ENCODE measurements at regions not wholly inside any gene's neighbourhood (a gene's known extent, or its start where the extent isn't known, plus 50 kb on each side); places are given as distances from the start of the nearest gene placed in this dataset.

DNA sequence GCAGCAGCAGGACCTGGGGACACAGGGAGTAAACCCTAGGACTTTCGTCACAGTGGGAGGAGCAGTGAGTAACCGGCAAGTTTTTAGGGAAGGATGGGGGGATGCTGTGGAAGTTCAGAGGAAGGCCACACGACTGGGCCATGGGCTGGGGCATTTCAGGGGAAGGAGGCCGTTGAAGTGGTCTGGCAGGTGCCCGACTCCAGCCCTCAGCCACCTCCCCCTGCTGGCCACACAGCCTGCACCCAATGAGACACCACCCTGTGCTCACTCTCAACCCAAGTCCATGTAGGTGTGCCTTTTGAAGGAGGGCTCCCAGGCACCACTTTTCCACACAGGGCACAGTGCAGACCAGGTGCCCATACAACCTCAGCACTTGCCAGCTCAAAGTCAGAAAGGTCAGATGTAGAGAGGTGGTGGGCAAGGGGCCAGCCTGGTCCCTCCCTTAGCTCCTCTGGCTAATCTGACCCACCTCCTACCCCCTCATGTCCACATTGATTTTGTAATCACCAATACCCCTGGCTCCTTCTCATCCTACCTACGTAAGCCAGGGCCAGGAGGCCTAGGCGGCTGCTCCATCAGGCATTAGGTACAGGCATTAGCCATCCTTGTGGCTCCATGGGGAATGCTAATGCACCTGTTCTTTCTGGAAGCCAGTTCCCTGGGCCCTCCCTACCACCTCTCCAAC, 211.2 kb downstream of the SMAD2 start:
- TF ChIP-seq, protein P1, sequence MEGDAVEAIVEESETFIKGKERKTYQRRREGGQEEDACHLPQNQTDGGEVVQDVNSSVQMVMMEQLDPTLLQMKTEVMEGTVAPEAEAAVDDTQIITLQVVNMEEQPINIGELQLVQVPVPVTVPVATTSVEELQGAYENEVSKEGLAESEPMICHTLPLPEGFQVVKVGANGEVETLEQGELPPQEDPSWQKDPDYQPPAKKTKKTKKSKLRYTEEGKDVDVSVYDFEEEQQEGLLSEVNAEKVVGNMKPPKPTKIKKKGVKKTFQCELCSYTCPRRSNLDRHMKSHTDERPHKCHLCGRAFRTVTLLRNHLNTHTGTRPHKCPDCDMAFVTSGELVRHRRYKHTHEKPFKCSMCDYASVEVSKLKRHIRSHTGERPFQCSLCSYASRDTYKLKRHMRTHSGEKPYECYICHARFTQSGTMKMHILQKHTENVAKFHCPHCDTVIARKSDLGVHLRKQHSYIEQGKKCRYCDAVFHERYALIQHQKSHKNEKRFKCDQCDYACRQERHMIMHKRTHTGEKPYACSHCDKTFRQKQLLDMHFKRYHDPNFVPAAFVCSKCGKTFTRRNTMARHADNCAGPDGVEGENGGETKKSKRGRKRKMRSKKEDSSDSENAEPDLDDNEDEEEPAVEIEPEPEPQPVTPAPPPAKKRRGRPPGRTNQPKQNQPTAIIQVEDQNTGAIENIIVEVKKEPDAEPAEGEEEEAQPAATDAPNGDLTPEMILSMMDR (conservative IDR thresholded peaks at IDR 0.05; ENCODE audit: low read length): no peak
- no peak for TF ChIP-seq EZH2phosphoT487 (IDR thresholded peaks at IDR 0.05; ENCODE audit: borderline replicate concordance, low read depth, low read length)
